SK-N-SH (cell line): ENCODE measurements at regions not wholly inside any gene's neighbourhood (a gene's known extent, or its start where the extent isn't known, plus 50 kb on each side); places are given as distances from the start of the nearest gene placed in this dataset.

Experiments
- CTCF ChIA-PET: fragments of 300-600, 350-600 bp; formaldehyde crosslinking; extraction: SDS; loops from one replicate; lab custom pipeline; 2021; lab: Yijun Ruan, JAX
- POLR2A ChIA-PET: fragments of 350-600 bp; sonication (Branson Sonifier 250); formaldehyde crosslinking; extraction: SDS; loops from one replicate; lab custom pipeline; 2020; ENCODE audit warnings: antibody characterized with exemption, inconsistent platforms; lab: Yijun Ruan, JAX
- DNase-seq: peaks from one replicate; pipeline ENCODE4 v3.0.0; 2012
- H2AFZ ChIP-seq: fragments of 200-600 bp; sonication (generic); 2 replicates; pipeline ENCODE4 v1.8.1; 2016; ENCODE audit warnings: antibody characterized with exemption, mild to moderate bottlenecking, low read depth
- H3F3A ChIP-seq: fragments of 200-600 bp; sonication (generic); replicated peaks from 2 replicates; pipeline ENCODE3; 2016; ENCODE audit warnings: antibody characterized with exemption, mild to moderate bottlenecking; ENCODE audit not compliant: insufficient read depth
- H3K27ac ChIP-seq, 2 experiments: fragments of 200-500 bp in 1 of 2; fragments of 200-600 bp in 1 of 2; sonication (Bioruptor generic) in 1 of 2; sonication (generic), shearing (Covaris generic) in 1 of 2; 2 replicates each; pipeline versions ENCODE4 v1.5.1 to v1.6.1; 2014 to 2016; ENCODE audit warnings: low read depth in 2 of 2, inconsistent platforms in 1 of 2, low read length in 1 of 2, mild to moderate bottlenecking in 1 of 2, mixed read lengths in 1 of 2
- H3K27me3 ChIP-seq: fragments of 200-600 bp; sonication (generic), shearing (Covaris generic); 2 replicates; pipeline ENCODE4 v1.6.1; 2016; ENCODE audit warnings: mixed run types; ENCODE audit not compliant: insufficient read depth
- H3K36me3 ChIP-seq, 2 experiments: fragments of 200-500 bp in 1 of 2; fragments of 200-600 bp in 1 of 2; sonication (Bioruptor generic) in 1 of 2; sonication (generic) in 1 of 2; replicated peaks in 1 of 2; 2 replicates each; pipeline versions ENCODE3 to v1.5.1; 2014 to 2016; ENCODE audit warnings: low read length in 1 of 2, mild to moderate bottlenecking in 1 of 2; ENCODE audit not compliant: insufficient read depth in 2 of 2, control insufficient read depth in 1 of 2
- H3K4me1 ChIP-seq, 2 experiments: fragments of 200-500 bp in 1 of 2; fragments of 200-600 bp in 1 of 2; sonication (Bioruptor generic) in 1 of 2; sonication (generic), shearing (Covaris generic) in 1 of 2; 2 replicates each; pipeline versions ENCODE4 v1.5.1 to v1.6.1; 2014 to 2016; ENCODE audit warnings: low read depth in 1 of 2, low read length in 1 of 2, mixed run types in 1 of 2; ENCODE audit not compliant: insufficient read depth in 2 of 2, control insufficient read depth in 1 of 2
- H3K4me2 ChIP-seq: fragments of 200-600 bp; sonication (generic), shearing (Covaris generic); 2 replicates; pipeline ENCODE4 v1.6.1; 2017; ENCODE audit warnings: mixed run types
- H3K4me3 ChIP-seq, 2 experiments: fragments of 200-500 bp in 1 of 2; fragments of 200-600 bp in 1 of 2; sonication (Bioruptor generic) in 1 of 2; sonication (generic), shearing (Covaris generic) in 1 of 2; 2 replicates each; pipeline versions ENCODE4 v1.5.1 to v1.8.1; 2014 to 2016; ENCODE audit warnings: low read depth in 2 of 2, inconsistent platforms in 1 of 2, low read length in 1 of 2, mild to moderate bottlenecking in 1 of 2, mixed read lengths in 1 of 2, moderate library complexity in 1 of 2
- H3K79me2 ChIP-seq: fragments of 200-600 bp; sonication (generic); 2 replicates; pipeline ENCODE4 v1.8.1; 2017; ENCODE audit warnings: mild to moderate bottlenecking; ENCODE audit not compliant: insufficient read depth
- H3K9ac ChIP-seq: fragments of 200-600 bp; sonication (generic); 2 replicates; pipeline ENCODE4 v1.6.1; 2017; ENCODE audit warnings: mixed run types
- H3K9me2 ChIP-seq: fragments of 200-600 bp; sonication (generic); 2 replicates; pipeline ENCODE4 v1.6.1; 2017; ENCODE audit warnings: mixed run types
- H3K9me3 ChIP-seq: fragments of 200-600 bp; sonication (generic); 2 replicates; pipeline ENCODE4 v1.6.1; 2017; ENCODE audit warnings: mixed run types, mild to moderate bottlenecking, moderate library complexity
- H4K20me1 ChIP-seq: fragments of 200-600 bp; sonication (generic); 2 replicates; pipeline ENCODE4 v1.6.1; 2017; ENCODE audit warnings: mild to moderate bottlenecking, mixed run types; ENCODE audit not compliant: insufficient read depth
- CHD2 ChIP-seq: fragments of 150-350 bp; IDR thresholded peaks from 2 replicates; pipeline ENCODE4 v1.6.1; 2018; ENCODE audit warnings: low read length; ENCODE audit not compliant: partially characterized antibody
- ELF1 ChIP-seq: IDR thresholded peaks from 2 replicates; pipeline ENCODE4 v1.4.0; 2012
- EZH2phosphoT487 ChIP-seq: fragments of 200-600 bp; sonication (generic); IDR thresholded peaks from 2 replicates; pipeline ENCODE4 v1.6.1; 2017; ENCODE audit warnings: low read depth, mixed run types, mild to moderate bottlenecking, antibody characterized with exemption, moderate library complexity, borderline replicate concordance
- FOSL2 ChIP-seq: IDR thresholded peaks from 2 replicates; pipeline ENCODE4 v1.4.0; 2012; ENCODE audit warnings: low read depth, mild to moderate bottlenecking, moderate library complexity, borderline replicate concordance
- GABPA ChIP-seq: IDR thresholded peaks from 2 replicates; pipeline ENCODE4 v1.4.0; 2012; ENCODE audit warnings: low read depth, mild to moderate bottlenecking
- JUND ChIP-seq: IDR thresholded peaks from 2 replicates; pipeline ENCODE4 v1.4.0; 2012
- MEF2A ChIP-seq: IDR thresholded peaks from 2 replicates; pipeline ENCODE4 v1.4.0; 2012; ENCODE audit warnings: low read depth, borderline replicate concordance
- MXI1 ChIP-seq: IDR thresholded peaks from 2 replicates; pipeline ENCODE4 v1.6.1; 2012; ENCODE audit warnings: mild to moderate bottlenecking, low read depth, low read length, improper control_type of control experiment
- NFIC ChIP-seq: IDR thresholded peaks from 2 replicates; pipeline ENCODE4 v1.4.0; 2012; ENCODE audit warnings: borderline replicate concordance
- REST ChIP-seq: IDR thresholded peaks from 2 replicates; pipeline ENCODE4 v1.6.1; 2012; ENCODE audit warnings: mild to moderate bottlenecking, low read depth, low read length, moderate library complexity
- RFX5 ChIP-seq: IDR thresholded peaks from 2 replicates; pipeline ENCODE4 v1.6.1; 2012; ENCODE audit warnings: mild to moderate bottlenecking, improper control_type of control experiment, low read length
- TAF1 ChIP-seq: IDR thresholded peaks from 2 replicates; pipeline ENCODE4 v1.6.1; 2012; ENCODE audit warnings: low read depth, mild to moderate bottlenecking, low read length, moderate library complexity, borderline replicate concordance
- TCF12 ChIP-seq: IDR thresholded peaks from 2 replicates; pipeline ENCODE4 v1.4.0; 2012
- USF2 ChIP-seq: fragments of 150-350 bp; IDR thresholded peaks from 2 replicates; pipeline ENCODE4 v1.6.1; 2017; ENCODE audit warnings: antibody characterized with exemption, low read length, low read depth, borderline replicate concordance
- WGBS: methylation state at CpG from one replicate; pipeline ENCODE4 v1.1.6; 2017; ENCODE audit warnings: low lambda C conversion rate; 5-methylcytosine and 5-hydroxymethylcytosine counted together

GRCh38 chr17:22515599-22515998, 823.3 kb downstream of the KCNJ18 start:
- H3K4me3 ChIP-seq = no peak overlapping the region
- peaks cover 4% of the 10 kb centered on the region; the same call in 1 of the 2 replicates for H3K27me3 ChIP-seq
- no peak overlapping the region for H2AFZ ChIP-seq
- H3F3A ChIP-seq = no peaks in the 10 kb centered on the region
- H3K27ac ChIP-seq = no peak overlapping the region
- CTCF ChIA-PET = no interaction called here
- POLR2A ChIA-PET = no interaction called here
- DNase-seq = no peak
- no peaks in the 10 kb centered on the region for H3K9me2 ChIP-seq
- H4K20me1 ChIP-seq = no peaks in the 10 kb centered on the region
- H3K4me1 ChIP-seq = no peaks in the 10 kb centered on the region; a peak in 1 of 4 replicates
- no peaks in the 10 kb centered on the region for H3K36me3 ChIP-seq
- TF ChIP-seq MXI1 (no peak), MEF2A (no peak), FOSL2 (no peak), GABPA (no peak), NFIC (no peak), EZH2phosphoT487 (no peak), USF2 (no peak), RFX5 (no peak), ELF1 (no peak), REST (no peak), TCF12 (no peak)
- WGBS = 3% methylated on average over 5 of the region's 5 CpGs
- no peak overlapping the region for H3K9ac ChIP-seq
- no peaks in the 10 kb centered on the region for H3K79me2 ChIP-seq
- no peak overlapping the region for H3K4me2 ChIP-seq
- H3K9me3 ChIP-seq = no peaks in the 10 kb centered on the region

- Histone ChIP-seq H3K9ac (no peak overlapping the region), H3K4me3 (peak overlapping the region; percentile 18 to 48; a peak in 2 of 4 replicates), H3K79me2 (no peaks in the 10 kb centered on the region), H3K4me1 (no peaks in the 10 kb centered on the region; a peak in 1 of 4 replicates), H3K27me3 (peaks cover 4% of the 10 kb centered on the region; the same call in 1 of the 2 replicates), H3F3A (no peaks in the 10 kb centered on the region), H3K27ac (no peak overlapping the region), H4K20me1 (no peaks in the 10 kb centered on the region), H3K4me2 (peak overlapping the region; percentile 72), H3K36me3 (no peaks in the 10 kb centered on the region), H3K9me3 (no peaks in the 10 kb centered on the region), H3K9me2 (no peaks in the 10 kb centered on the region), H2AFZ (0 out of 2 replicates have a peak overlapping the region, but pooled peaks have one; percentile 56)
- ChIA-PET POLR2A (no interaction called here), CTCF (no interaction called here)
- TF ChIP-seq MEF2A = no peak
- TF ChIP-seq GABPA = no peak
- no peak for TF ChIP-seq CHD2
- no peak for TF ChIP-seq JUND
- no peak for TF ChIP-seq TAF1
- WGBS = 4% methylated on average over 18 of the region's 26 CpGs
- no peak for DNase-seq
Measured at GRCh38 chr17:22516861-22517636, 824.7 kb downstream of the KCNJ18 start.
